HG03460 (cell line): ENCODE measurements at regions not wholly inside any gene's neighbourhood (a gene's known extent, or its start where the extent isn't known, plus 50 kb on each side); places are given as distances from the start of the nearest gene placed in this dataset.
"Not testable (repeated sequence)": the region's sequence is repeated elsewhere in the genome, so short reads cannot be mapped to it uniquely, and the experiment has no call there.

Source experiments
- ATAC-seq: cut with Tn5 transposase; IDR thresholded peaks from one replicate; pipeline ENCODE4 v1.9.1; 2021; ENCODE audit not compliant: unreplicated experiment

DNA sequence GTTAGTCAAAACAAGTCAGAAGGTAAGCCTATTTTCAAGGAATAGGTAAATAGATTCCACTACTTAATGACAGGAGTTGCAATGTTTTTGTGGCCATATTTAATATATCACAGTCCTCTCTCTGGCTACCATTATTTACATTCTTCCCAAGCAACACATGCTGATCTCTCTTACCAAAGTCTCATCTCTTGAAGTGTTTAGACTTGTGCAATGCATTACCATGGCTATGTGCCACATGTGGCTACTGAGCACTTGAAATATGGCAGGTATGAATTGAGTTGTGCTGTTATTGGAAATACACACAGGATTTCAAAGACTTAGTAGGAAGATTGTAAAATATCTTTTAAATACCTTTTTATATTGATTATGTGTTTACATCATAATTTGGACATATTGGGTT lies 262.4 kb upstream of the PDE3A start:
- ATAC-seq = no peak

DNA sequence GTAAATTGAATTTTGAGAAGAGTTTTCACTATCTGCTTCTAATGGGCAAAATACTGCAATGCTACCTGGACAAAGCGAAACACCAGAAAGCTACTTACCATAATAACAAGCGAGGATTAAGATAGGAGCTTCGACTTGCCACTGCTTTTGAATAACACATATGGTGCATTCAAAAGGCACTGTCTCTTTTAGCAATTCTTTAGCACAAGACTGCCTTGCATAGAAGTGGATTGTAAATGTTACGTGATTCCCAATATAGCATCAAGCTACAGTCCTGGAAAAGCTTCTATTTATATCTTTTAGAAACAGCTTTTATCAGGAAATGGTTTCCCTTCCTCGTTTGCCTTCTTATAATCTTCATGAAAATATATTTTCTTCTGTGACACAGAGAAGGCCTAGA lies 258.7 kb upstream of the PDE3A start:
- ATAC-seq = no peak

- ATAC-seq = not testable (repeated sequence)
Observed at GRCh38 chr12:20115371-20115770, 253.0 kb upstream of the PDE3A start.

- ATAC-seq = no peak
Observed at GRCh38 chr12:20119596-20120402, 248.5 kb upstream of the PDE3A start.

- ATAC-seq = no peak
Observed at GRCh38 chr12:20120403-20120725, 248.0 kb upstream of the PDE3A start.

DNA sequence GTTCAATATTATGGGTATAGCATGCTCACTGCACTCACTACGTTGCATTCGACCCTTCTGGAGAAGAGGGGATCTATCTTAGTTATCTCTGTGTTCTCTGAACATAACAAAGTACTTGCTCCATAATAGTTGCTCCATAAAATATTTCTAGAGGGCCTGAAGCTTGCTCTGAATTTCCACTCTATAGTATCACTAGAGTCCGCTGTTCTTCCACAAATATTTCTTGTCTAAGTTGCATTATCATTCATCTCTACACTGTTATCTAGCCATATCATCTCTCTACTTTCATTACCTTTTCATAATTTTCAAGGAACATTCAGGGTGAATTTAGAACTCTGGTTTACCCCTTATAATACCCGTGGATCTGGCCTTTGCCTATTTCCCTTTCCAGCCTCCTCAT lies 246.1 kb upstream of the PDE3A start:
- ATAC-seq = no peak

- no peak for ATAC-seq
Observed at GRCh38 chr12:20123465-20123864, 244.9 kb upstream of the PDE3A start.

DNA sequence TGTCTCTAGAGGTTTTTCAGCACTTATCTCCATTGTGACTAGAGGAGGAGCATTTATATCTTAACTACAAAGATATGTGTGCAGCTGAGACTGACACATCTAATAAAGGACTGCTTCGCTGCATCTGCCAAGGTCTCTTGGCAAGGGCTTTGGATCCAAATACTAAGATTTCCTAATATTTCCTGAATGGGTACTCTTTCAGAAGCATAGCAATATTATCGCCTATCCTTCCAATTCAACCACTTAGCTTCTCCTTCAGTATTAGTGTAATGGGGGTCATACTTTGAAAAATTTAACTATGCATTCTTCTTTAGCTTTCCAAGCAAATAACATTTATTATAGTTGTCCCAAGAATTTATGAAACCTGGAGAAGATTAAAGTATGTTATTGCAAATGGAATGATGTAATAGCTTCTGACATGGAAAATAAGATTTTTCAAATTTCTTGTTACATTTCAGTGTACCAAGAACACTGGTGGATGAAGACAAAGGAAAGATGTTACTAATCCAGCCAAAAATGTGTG lies 243.0 kb upstream of the PDE3A start:
- ATAC-seq = no peak

DNA sequence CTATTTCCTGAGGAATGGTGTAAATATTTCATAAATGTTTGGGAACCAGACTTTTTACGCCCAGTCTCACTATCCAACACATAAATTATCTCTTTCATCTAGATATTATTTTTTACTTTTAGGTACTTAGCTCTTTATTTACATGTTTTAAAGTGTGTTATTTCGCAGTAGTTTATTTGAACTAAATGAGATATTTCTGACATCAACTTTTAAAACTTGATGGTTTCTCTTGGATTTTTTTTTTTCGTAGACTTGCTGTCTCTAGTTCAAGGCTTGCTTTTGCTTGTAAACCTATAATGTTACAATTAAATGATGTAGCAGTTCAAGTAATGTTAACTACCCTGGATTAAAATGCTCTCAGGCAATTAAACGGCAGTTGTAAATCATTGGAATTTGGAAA lies 241.7 kb upstream of the PDE3A start:
- ATAC-seq = no peak

GRCh38 chr12:20127413-20127812 lies 240.9 kb upstream of the PDE3A start:
- ATAC-seq = no peak

- ATAC-seq = no peak
Observed at GRCh38 chr12:20128928-20129327, 239.4 kb upstream of the PDE3A start.

DNA sequence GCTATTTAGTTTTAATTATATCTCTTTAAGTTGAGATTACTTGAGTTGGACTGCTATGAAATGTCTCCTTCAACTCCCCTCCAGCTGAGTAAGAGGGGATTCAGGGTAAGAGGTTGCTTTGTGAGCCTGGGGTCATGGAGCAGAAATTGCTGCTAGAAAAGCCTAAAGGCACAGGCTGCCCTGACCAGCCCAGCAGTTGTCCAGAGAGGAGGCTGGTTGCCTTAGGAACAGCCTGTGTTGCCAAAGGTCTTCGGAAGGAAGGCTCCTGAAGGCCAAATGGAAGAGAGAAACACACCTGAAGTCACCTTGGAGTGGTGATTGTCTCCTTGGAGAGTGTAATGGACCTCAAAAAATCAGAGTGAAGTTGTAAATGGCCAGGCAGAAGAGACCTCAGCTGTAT lies 235.5 kb upstream of the PDE3A start:
- ATAC-seq = no peak

- no peak for ATAC-seq
Observed at GRCh38 chr12:20134652-20135051, 233.7 kb upstream of the PDE3A start.

DNA sequence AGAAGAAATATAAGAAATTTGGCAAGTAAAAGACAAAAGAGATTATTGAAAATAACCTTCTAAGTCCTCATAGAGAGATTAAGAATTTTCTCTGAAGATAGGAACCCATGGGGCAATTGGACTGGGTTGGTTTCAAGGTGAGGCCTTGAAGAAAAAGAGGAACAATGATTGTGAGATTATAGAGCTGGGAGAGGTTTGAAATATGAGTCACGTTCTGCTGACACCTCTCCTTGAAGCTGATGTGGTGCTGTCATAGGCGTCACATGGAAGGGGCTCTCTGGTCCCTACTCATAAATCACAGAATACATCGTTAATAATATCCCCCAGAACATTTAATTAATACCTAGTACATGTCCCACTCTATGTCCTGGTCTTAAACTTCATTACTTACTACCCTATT lies 227.6 kb upstream of the PDE3A start:
- ATAC-seq = no peak

DNA sequence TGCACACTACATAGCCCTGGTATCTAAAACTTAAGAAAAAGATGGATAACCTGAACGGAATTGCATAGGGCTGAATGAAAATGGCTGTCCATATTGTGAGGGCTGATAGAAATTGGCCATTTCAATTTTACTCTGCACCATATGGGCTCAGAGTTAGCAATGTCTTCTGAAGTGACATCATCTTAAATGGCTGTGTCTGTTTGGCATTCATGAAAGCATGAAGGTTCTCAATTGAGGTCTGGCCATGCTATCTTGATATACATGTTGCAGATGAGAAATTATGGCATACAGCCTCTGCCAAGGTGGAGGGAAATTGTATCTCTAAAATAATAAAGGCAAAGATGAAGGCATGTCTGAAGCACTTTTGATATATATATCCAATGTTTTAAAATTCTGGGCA lies 226.0 kb upstream of the PDE3A start:
- no peak for ATAC-seq

DNA sequence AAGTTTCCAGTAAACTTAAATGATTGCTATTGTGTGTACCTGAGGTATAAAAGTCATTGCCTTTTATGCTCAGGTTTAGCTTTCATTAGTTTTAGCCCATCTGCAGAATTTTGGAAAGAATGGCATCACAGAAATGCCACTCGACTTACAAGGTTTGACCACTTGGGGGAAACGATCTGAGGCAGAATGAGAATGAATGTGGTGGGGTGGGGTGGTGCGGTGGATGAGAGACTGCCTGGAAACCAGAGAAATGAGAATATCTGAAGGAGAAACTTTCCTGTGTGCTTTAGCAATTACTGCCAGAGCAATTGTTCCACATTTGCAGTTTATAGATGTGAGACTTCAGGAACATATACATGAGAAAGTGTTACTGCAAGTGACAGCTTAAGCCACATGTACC lies 225.4 kb upstream of the PDE3A start:
- ATAC-seq = no peak

DNA sequence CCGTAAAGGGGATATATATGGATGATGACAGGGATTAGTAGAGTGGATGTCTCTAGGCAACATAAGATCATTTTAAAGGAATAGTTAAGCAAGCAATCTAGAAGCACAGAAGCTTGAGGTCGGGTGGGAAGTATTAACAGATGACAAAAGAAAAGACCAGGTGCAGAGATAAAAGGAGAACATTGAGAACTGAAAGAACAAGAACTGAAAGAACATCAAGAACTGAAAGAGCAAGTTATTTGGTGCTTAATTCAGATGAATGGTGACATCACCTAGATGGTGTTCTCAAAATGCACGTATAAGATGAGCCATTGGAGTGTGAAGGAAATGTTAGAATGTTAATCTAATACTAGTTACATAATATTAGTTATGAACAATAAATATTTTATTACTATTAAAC lies 224.0 kb upstream of the PDE3A start:
- no peak for ATAC-seq

DNA sequence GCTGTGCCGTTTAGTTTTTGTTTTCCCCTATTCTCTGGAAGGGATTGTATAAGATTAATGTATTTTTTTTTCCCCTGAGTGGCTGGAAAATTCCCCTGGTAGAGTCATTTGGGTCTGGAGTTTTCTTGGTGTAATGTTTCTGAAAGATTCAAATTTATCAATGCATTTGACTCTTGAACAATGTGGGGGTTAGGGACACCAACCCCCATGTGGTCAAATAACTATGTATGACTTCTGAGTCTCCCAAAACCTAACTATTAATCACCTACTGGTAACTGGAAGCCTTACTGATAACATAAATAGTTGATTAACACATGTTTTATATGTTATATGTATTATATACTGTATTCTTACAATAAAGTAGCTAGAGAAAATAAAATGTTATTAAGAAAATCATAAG lies 220.1 kb upstream of the PDE3A start:
- ATAC-seq = no peak

GRCh38 chr12:20150835-20151422 lies 217.4 kb upstream of the PDE3A start:
- no peak for ATAC-seq

DNA sequence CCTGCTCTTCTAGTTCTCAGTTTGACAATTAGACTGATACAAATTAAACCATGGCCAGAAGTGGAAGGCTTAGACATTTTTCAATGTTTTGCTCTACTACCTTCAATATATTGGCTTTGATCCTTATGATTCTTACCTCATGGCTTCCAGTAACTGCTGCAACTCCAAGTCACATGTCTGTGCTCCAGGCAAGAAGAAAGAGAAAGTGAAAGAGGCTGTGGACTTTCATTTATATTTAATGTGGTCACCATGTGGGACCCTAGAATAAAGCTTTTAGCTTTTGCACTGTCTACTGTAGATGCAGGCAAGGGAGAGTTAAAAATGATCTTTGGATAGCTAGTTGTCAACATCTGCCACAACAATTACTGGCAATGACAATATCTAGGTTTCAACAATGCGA lies 214.3 kb upstream of the PDE3A start:
- ATAC-seq = no peak

- ATAC-seq = no peak
Observed at GRCh38 chr12:20155374-20155773, 213.0 kb upstream of the PDE3A start.

DNA sequence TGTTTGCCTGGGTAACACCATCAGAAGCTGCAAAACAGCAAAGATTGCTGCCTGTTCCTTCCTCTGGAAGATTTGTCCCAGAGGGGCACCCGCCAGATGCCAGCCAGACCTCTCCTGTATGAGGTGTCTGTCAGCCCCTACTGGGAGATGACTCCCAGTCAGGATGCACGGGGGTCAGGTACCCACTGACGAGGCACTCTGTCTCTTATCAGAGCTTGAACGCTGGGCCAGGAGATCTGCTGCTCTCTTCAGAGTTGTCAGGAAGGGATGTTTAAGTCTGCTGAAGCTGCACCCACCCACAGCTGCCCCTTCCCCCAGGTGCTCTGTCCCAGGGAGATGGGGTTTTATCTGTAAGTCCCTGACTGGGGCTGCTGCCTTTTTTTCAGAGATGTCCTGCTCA lies 207.4 kb upstream of the PDE3A start:
- ATAC-seq = not testable (repeated sequence)
